HG03097 (cell line): ENCODE measurements at regions not wholly inside any gene's neighbourhood (a gene's known extent, or its start where the extent isn't known, plus 50 kb on each side); places are given as distances from the start of the nearest gene placed in this dataset.
A peak's percentile ranks its signal among the peaks of the same experiment; 100 is the strongest.
"Not testable (repeated sequence)": the region's sequence is repeated elsewhere in the genome, so short reads cannot be mapped to it uniquely, and the experiment has no call there.

Experiments
- ATAC-seq: cut with Tn5 transposase; IDR thresholded peaks from one replicate; pipeline ENCODE4 v1.9.1; 2021; ENCODE audit not compliant: unreplicated experiment, low FRiP score

DNA sequence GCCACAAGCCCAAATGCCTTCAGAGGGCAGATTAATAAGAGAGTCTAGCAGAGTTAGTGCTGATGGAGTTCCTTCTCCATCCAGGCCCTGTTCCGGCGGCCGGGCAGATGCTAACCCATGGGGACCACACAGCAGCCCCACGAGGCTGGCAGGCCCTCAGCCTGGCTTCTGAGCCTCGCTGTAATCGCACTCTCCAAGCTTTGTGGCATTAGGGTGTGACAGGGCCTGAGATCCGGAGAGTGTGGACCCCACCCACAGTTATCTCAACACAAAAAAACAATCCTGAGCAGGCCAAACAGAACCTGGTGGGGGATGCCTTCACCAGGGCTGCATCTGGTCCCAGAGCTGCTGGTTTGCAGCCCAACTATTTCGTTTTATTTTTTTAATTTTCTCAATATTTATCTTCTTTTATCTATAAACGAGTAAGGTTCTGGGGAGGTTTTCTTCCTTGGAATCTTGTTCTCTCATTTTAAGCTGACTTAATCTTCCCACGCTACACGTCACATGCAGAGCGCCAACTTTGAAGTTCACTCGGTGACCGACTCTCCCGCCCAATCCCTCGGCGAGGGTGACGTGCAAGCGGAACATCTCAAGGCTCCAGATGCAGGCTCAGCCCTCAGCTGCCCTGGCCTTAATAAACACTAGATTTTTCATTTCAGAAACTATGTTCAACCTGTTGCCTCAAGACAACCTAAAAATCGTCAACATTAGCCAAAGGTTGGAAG is 372.4 kb downstream of the BCL2L11 start:
- ATAC-seq, result not testable (repeated sequence)

DNA sequence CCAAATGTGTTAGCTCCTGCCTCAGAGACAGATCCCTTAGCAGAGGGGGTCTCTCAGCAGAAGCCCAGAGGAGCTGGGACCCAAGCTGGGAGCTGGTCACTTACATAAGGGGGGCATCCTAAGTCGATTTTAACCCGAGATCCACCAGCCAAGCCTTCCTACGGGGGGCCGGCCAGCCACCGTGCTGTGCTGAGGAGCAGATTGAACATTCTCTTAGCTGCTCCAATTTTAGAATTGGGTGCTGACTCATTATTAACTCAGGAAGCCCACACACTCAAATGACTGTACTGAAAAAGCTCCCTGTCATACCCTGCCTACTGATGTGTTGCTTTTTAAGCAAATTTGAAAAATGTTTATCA is 373.0 kb downstream of the BCL2L11 start:
- ATAC-seq, result peak; percentile 63

DNA sequence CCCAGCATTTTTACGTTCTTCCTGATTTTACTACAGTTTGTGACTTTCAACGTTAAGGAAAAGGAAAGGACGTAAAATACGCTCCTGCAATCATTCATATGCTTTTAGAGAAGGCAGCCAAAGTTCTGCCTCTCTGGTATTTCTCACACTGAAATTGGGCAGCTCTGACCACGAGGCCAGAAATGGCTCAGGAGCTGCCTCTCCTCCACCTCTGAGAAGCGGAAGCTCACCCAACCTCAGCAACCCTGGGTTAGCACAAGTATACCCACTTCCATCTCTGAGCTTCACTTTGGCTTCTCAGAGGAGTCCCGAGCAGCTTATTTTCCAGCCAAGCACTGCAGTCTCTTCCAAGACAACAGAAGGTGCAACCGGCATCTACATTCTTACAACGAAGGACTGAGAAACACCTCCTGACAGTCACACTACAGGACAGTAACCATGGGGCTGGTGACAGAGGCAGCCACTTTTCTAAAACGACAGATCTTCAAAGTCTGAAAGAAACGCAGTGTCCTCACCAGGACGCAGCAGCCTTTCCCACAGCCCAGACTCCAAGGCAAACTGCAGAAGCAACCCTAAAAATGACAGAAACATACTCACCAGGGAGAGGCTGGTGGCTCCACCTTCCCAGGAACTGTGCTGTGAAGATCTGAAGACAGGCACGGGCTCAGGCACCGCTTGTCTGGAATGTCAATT is 373.7 kb downstream of the BCL2L11 start:
- not testable (repeated sequence) for ATAC-seq

DNA sequence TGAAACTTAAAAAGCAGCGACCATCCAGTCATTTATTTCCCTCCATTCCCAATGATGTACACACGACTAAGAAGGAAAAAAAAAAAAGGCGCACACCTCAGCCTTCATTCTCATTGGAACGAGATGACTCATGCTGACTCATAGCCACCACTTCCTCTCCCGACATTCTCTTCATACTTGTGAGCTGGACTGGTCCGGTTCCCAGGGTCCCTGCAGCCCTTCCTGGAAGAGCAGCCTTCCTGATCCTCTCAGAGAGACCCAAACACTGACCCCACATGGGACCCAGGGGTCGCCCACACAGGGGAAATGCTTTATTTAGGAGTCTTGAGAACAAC is 374.2 kb downstream of the BCL2L11 start:
- ATAC-seq, result peak; percentile 42

DNA sequence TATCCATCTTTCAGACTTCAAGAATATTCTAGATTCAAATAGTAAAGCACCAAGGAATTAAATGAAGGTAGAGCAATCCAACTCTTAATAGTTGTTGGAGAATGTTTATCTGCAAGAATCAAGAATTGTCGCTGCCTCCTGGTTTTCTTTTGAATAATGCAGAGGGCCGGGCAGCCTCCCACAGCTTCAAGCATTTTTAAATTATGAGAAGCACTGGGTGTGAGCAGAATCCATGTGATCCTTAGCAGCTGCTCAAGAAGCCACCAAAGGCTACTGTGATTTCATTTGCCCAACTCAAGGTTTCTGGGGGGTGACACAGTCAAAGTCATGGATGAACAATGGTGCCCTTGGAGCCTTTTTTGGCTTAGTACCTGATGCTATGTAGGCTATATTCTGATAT is 374.9 kb downstream of the BCL2L11 start:
- ATAC-seq, result not testable (repeated sequence)

DNA sequence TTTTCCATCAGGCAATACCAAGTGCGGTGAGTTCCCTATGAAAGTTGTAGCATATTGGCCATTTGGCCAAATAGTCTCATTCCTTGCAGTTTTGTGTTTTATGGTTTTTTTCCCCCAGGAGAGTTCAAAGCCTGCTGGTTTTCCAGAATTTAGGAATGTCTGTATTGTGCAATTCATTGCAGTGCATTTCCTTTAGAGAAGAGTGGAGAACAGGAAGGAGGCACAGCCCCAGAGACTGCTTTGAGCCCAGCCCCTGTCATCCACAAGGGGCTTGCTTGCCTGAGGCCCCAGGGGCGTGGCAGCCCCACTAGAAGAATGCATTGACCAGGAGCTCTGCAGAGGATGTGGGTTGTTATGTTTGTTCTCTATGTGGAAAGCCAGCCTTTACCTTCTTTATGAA is 375.5 kb downstream of the BCL2L11 start:
- ATAC-seq, result not testable (repeated sequence)

DNA sequence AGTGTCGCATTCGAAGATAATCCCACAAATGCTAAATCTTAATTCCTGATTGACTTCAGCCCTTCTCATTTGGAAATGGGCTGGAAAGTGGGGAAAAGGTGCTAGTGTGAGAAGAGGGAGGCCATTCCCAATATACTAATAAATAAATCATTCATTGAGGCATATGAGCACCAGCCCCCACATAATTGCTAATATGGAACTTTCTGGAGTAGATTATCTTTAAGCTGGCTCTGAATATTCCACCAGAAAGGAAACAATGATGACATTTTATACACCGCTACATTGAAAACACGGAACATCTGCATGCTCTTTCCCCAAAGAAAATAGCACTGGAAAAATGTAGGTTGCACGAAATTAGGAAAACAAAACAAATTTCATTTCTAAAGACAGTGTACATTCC is 376.1 kb downstream of the BCL2L11 start:
- not testable (repeated sequence) for ATAC-seq

DNA sequence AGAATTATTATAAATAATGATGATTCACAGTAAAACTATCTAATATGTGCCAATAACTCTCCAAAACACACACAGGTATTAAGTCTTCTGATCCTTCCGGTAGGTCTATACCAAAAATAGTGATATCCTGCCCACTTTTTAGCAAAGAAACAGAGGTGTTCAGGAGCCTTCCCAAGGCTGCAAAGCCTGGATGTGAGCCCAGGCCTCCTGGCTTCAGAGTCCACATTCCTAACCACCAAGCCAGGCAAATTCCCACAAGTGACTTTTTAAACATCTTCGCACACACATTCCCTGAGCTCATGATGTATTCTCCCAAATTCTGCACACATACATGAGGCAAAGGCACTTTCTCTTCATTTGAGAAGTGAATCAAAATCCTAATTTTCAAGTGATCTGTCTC is 376.6 kb downstream of the BCL2L11 start:
- ATAC-seq, result not testable (repeated sequence)

DNA sequence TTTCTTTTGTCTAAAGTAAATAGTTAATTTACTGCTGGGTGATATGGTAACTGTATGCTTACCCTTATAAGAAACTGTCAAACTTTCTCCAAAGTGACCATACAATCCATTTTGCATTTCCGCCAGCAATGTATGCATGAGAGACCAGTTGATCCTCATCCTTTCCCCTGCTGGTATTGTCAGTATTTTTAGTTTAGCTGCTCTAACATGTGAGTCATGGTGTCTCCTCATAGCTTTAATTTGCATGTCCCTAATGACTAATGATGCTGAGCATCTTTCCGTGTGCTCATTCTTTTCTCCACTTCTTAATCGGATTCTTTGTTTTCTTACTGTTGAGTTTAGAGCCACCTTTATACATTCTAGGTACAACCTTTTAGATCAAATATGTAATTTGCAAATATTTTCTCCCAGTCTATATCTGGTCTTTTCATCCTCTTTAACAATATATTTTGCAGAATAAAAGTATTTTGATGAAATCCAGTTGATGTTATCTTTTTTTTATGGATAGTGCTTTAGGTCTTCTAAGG is 379.9 kb downstream of the BCL2L11 start:
- ATAC-seq, result not testable (repeated sequence)

DNA sequence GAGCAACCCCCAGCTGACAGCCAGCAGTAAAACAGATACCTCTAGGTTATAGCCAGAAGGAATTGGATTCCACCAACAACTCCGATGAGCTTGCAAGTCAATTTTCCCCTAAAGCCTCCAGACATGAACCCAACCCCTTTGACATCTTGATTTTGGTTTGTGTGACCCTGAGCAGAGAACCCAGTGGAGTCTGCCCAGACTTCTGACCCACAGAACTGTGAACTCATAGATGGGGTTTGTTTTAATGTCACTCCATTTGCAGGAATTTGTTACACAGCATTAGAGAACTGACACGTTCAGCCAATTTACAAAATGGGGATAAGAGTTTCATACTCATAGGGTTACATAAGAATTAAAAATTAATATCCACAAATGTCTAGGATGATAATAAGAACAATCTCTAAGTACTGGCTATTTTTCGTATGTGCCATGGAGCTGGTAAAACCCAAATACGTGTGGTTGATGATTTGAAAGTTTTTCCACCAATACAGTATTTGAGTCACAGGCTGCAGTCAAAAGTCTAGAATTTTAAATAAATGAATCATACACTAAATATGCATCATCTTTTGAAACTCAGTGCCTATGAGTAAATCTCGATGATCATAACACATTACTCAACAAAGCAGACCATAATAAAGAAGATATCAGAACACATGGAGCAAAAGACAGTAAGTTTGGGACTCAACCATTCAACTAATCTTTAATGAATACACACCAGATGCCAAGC is 380.0 kb downstream of the ANAPC1 start:
- ATAC-seq, result not testable (repeated sequence)

DNA sequence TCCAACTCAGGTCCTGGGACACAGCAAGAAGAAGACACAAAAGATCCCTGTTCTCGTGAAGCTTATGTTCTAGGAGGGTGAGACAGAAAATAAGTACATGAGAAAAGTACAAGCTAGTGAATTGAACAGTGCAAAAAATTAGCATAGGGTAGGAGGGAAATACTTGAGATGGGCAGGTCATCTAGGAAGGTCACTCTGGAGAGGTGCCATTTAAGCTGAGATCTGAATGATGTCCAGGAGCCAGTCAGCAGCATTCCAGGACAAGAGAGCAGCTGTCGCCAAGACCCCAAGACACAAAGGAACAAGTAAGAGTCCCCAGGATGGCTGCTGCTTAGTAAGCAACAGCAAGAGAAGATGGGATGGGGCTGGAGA is 379.4 kb downstream of the ANAPC1 start:
- ATAC-seq, result not testable (repeated sequence)

DNA sequence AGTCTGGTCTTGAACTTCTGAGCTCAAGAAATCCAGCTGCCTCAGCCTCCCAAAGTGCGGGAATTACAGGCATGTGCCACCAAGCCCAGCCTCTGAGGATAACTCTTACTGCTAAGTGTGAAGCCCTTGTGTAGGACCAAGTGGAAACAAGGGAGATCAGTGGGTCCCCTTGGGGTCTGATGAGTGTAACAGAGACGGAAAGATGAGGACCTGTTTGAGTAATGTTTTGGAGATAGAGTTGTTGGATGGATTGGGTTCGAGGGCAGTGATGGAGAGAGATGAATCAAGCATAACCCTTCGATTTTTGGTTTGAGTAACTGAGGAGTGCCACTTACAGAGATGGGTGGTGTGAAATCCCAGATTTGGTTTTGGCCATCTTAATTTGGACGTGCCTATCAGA is 378.7 kb downstream of the ANAPC1 start:
- ATAC-seq, result not testable (repeated sequence)

DNA sequence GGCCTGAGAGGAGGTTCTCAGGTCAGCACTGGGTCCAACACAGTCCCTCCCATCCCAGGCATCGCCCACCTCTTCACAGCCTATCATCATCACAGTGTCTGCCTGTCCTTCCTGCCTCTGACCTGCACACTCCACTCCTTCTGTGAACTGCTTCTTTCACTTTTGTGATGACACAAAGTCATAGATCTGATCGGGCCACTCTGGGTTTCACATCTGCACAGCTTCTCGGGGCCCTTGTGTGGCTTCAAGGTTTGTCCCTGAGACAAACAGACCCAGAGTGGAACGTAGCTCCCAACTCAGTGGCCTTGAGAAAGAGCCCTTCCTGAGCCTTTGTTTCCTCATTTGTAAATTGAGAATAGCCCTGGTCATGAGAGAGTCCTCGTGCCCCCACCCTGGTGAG is 377.1 kb downstream of the ANAPC1 start:
- ATAC-seq, result peak; percentile 96

DNA sequence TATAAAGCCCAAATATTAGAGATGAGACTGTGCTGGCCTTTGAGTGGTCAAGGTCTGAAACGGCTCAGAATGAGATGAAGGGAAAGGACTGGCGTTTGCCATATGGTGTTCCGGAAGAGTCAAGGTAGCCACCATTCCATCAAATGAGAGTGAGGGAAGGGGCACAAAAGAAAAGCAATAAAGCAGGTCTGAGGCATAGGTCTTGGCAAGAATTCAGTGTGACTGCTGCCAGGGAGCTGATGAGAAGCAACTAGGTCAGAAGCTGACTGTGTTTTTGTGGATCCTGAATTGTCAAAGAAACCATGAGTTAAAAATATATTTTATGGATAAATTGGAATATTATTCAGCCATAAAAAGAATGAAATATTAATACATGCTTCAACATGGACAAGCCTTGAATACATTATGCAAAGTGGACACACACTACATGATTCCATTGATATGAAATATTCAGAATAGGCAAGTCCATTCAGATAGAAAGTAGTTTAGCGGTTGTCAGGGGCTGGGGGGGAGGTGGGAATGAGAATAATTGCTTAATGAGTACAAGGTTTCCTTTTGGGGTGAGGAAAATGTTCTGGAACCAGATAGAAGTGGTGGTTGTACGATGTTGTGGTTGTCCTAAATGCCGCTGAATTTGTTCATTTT is 374.6 kb downstream of the ANAPC1 start:
- not testable (repeated sequence) for ATAC-seq

DNA sequence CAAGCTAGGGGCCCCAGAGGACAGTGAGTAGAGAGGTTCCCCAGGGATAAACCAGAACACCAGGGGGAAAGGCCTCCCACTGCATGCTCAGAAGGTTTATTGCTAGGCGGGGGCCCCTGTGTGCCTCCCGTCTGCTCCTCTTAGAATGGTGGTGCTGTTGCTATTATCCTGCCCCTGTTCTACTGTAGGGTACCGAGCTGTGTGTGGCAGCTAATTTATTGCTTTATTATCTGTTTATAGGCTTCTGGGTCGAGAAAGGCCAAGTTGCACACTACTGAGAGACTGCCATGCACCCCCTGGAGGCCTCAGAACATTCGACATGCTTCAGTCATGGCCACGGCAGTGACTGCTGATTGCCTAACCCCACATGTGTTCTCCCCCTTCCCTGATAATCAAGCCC is 373.6 kb downstream of the ANAPC1 start:
- ATAC-seq, result not testable (repeated sequence)

DNA sequence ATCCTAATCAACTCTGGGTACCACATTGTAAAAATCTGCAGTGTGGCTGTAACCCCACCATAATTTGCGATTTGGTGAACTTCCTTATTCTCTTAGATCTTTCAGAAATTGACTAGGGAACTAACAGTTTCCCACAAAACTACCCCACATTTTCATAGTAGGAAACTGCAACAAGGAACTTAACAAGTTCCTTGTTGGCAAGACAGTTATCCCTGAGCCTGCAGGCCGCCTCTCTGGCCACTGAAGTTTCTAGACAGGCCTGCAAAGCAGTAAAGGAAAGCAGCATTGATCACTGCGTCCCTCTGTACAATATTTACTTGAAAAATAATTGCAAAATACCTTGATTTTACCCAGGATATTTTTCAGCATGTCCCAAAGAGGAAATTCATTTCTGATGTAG is 372.9 kb downstream of the ANAPC1 start:
- not testable (repeated sequence) for ATAC-seq

DNA sequence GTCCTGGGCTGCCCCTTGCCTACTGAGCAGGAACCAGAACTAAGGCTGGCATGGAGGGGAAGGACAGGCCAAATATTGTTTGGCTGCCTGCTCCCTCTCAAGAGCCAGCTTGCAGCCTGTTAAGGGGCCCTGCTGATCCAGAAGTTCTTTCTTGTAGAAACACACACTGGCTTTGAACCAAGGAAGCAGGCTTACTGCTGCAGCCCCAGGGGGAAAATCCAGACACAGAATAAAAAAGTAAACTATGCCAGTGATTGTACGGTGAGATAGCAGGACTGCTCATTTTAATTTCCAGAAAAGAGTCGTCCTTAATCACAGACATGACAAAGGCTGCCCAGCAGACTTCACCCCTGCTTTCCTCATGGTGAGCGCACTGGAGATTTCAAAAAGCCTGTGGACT is 371.6 kb downstream of the ANAPC1 start:
- ATAC-seq, result not testable (repeated sequence)

DNA sequence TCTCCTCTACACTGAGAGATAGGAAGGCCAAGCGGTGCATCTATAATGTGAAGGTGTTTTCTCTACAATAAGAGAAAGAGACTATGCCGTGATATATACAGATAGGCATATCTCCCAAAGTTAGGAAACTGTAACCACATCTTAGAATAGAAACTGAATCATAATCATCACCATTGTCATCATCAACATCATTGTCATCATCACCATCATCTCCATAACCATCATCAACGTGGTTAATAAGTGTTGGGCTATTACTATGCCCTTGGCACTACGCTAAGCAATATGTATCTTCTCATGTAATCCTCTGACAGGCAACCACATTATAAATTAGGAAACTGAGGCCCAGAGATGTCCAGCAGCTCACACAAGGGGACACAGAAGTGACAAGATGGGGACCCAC is 369.9 kb downstream of the ANAPC1 start:
- not testable (repeated sequence) for ATAC-seq

DNA sequence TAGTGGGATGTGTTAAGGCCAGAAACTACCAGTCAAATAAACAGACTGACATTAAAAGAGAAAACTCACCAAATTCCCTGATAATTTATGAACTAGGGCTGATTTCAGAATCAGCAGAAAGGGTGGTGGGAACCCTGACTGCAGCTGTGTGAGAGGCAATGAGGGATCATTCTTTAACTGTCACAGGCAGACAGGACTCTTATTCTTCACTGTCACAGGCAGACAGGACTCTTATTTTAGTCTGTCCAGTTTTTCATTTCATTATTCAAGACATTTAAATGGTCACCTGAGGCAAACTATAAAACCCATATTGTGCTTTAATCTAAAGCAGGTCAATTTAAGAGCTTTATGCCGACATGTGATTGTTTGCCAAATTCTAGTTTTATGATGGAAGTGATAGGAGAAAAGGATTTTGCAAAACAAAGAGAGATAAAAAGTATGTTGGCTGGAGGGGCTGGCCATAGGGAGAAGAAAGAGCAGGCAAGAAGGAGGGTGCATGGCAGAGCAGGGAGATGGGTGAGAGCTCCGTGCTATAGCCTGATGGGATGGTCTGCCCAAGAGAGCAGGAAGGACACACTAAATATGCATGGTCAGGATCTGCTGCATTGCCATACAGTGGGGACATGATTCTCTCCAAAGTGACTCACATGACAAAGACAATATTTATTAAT is 366.8 kb downstream of the ANAPC1 start:
- ATAC-seq, result not testable (repeated sequence)

DNA sequence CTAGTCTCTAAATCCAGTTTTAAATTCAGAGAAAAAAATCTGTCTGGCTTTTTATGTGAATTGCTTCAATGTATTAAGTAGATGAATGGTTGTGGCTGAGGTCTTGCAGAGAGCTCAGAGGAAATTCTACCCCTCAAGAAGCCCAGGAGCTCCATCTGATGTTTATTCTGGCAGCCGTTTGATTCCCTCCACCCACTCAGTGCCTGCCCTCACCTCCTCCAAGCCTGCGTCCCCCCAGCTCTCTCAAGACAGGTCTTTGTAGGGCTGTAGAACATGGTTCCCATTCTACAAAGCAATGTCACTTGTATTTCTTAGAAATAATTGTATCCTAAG is 366.3 kb downstream of the ANAPC1 start:
- ATAC-seq, result not testable (repeated sequence)

DNA sequence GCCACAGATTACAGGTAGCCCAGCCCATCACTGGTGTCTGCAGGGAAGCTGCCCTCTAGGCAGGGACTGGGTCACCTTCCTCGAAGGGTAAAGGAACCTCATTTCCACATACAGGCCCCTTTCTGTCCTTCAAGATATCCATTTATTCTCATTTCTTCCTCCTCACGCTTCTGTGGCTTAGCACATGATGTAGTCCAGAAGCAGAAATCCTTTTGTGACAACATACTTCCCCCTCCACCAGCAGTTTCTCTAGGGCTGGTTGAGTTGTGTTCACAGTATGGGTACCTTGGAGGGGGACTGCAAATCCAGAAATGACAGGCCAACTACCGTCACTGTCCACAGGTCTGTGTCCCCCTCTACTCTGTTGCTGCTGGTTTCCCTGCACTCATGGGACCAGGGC is 364.9 kb downstream of the ANAPC1 start:
- no peak for ATAC-seq
